ENCODE measurements at regions not wholly inside any gene's neighbourhood (a gene's known extent, or its start where the extent isn't known, plus 50 kb on each side); places are given as distances from the start of the nearest gene placed in this dataset.

DNA sequence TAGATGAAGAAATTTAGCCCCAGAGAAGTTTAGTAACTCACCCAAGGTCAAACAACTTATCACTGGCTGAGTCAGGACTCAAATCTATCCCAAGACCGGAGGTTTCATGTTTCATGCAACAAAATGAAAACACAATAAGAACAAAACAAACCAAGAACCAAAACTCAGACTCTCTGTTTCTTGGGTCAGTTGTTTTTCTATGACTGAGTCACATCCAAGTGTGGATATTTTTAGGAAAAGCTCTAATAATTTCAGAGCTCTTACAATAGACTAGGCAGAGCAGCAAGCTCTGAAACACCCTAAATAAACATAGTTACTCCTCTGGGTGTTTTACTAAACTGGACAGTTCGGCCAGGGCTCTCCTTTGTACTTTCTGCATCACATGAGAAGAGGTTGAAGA, 87.6 kb upstream of the PRB2 start:
- TF ChIP-seq POLR2AphosphoS5 (IDR thresholded peaks at IDR 0.05; ENCODE audit: borderline replicate concordance, low read depth, low read length) (no peak), EZH2 (IDR thresholded peaks at IDR 0.05) (no peak)
